GM12892 (cell line): ENCODE measurements at regions not wholly inside any gene's neighbourhood (a gene's known extent, or its start where the extent isn't known, plus 50 kb on each side); places are given as distances from the start of the nearest gene placed in this dataset.

Experiments
- POLR2A ChIP-seq: IDR thresholded peaks from 2 replicates; pipeline ENCODE4 v1.6.1; 2011; ENCODE audit warnings: low read depth, low read length, control low read depth
- POLR2AphosphoS5 ChIP-seq: IDR thresholded peaks from 2 replicates; pipeline ENCODE4 v1.6.1; 2011; ENCODE audit warnings: low read depth, low read length, control low read depth

- TF ChIP-seq POLR2A (no peak), POLR2AphosphoS5 (no peak)
Observed at GRCh38 chr4:136599890-136600289, 932.4 kb downstream of the PCDH18 start.
